Lower lobe of right lung (tissue), 2 donors: ENCODE measurements at regions not wholly inside any gene's neighbourhood (a gene's known extent, or its start where the extent isn't known, plus 50 kb on each side); places are given as distances from the start of the nearest gene placed in this dataset.

Experiments
- ATAC-seq, 2 donors: fragments of 200-7000 bp; cut with Tn5 transposase; one replicate each; pipeline ENCODE4 v1.9.1; 2020 to 2022; ENCODE audit warnings: mild to moderate bottlenecking in 2 of 2, moderate library complexity in 2 of 2
- DNase-seq: peaks from one replicate; pipeline ENCODE4 v3.0.0-alpha.2; 2020
- H3K27ac ChIP-seq: fragments of 200-600 bp; one replicate; pipeline ENCODE4 v1.8.0; 2022
- H3K27me3 ChIP-seq: fragments of 200-600 bp; one replicate; pipeline ENCODE4 v1.8.0; 2022; ENCODE audit warnings: low read depth
- H3K36me3 ChIP-seq: fragments of 200-600 bp; one replicate; pipeline ENCODE4 v1.8.0; 2022; ENCODE audit warnings: mild to moderate bottlenecking
- H3K4me1 ChIP-seq: fragments of 200-600 bp; one replicate; pipeline ENCODE4 v1.8.0; 2022
- H3K4me3 ChIP-seq: fragments of 200-600 bp; one replicate; pipeline ENCODE4 v1.8.0; 2022; ENCODE audit warnings: mild to moderate bottlenecking
- H3K9me3 ChIP-seq: fragments of 200-600 bp; one replicate; pipeline ENCODE4 v1.8.0; 2022
- CTCF ChIP-seq: fragments of 200-600 bp; IDR thresholded peaks from one replicate; pipeline ENCODE4 v1.8.0; 2022; ENCODE audit warnings: antibody characterized with exemption, mild to moderate bottlenecking
- intact Hi-C: fragments of 100-400 bp; cut with DNase I; formaldehyde crosslinking; loops from one replicate; pipeline ENCODE4 v1.11.0; 2022
- donor health status: DM: no; HTN: yes; CAD: no; lungs with severe emphysema.

DNA sequence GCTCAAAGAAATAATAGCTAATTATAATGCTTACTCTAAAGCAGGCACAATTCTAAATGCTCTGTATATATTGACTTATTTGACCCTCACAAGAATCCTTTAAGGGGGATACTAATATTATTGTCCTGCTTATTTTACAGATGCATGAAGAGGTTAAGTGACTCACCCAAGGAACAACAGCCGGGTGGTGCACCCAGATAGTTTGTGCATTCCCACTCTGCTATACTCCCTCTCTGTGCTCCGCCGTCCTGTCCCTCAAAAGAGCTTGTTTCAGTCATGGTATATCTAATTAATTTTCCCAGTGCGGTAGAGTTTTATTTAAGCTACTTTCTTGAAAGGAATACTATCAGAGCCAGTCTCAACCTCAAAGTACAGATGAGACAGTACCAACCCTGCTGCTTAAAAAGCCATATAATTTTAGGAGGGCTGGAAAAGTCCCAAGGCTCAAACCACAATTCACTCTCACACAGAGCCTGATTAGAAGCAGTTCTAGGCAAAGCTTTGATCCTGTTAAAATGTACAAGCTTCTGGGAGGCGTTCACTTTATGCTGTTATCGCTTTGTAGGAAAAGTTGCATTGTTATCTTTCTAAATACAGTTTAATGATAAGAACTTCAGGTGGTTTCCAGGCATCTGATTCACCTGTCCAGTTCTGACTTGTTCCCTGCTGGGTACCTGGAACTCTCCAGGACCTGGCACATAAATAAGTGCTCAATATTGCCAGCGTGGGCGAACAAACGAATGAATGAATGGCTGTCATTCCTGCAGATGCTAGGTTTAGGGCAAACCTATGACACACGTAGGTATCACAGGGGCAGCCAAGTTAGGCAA lies 261.5 kb upstream of the KLF14 start:
- H3K27me3 ChIP-seq, result no peaks in the 10 kb centered on the region
- no peak overlapping the region for H3K4me3 ChIP-seq
- H3K4me1 ChIP-seq, result peaks cover 87% of the 10 kb centered on the region
- no peaks in the 10 kb centered on the region for H3K9me3 ChIP-seq
- TF ChIP-seq CTCF, result no peak
- no peak for DNase-seq
- ATAC-seq, result peak in 1 of 2 donors; percentile 66
- intact Hi-C loops, result no loop called here
- H3K27ac ChIP-seq, result peak overlapping the region; percentile 66
- peaks cover 19% of the 10 kb centered on the region for H3K36me3 ChIP-seq

GRCh38 chr7:130996205-130996832 lies 262.3 kb upstream of the KLF14 start:
- ATAC-seq, result peak in 1 of 2 donors; percentile 29
- no peak for TF ChIP-seq CTCF
- peak overlapping the region; percentile 66 for H3K27ac ChIP-seq
- H3K4me3 ChIP-seq, result no peak overlapping the region
- peaks cover 84% of the 10 kb centered on the region for H3K4me1 ChIP-seq
- no peaks in the 10 kb centered on the region for H3K9me3 ChIP-seq
- no peak for DNase-seq
- H3K36me3 ChIP-seq, result peaks cover 27% of the 10 kb centered on the region
- H3K27me3 ChIP-seq, result no peaks in the 10 kb centered on the region
- intact Hi-C loops, result no loop called here

DNA sequence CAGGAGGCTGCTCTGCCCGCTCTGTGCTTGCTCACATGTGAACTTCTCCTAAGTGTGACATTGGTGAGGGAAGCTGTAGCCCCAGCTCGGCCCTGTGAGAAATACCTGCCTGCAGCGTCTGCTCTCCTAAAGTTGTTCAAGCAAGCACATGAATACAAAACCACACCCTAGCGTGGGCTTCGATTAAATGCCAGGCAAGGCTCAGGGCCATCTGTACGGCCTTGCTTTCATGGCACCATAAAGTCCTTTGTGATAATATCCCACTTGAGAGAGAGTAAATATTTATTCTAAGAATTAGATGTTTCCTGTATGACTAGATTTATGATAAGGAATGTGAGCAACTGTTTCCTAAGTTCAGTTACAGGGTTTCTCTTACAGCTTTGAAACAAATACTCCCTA lies 262.8 kb upstream of the KLF14 start:
- peaks cover 27% of the 10 kb centered on the region for H3K36me3 ChIP-seq
- H3K4me1 ChIP-seq, result peaks cover 80% of the 10 kb centered on the region
- TF ChIP-seq CTCF, result no peak
- intact Hi-C loops, result no loop called here
- ATAC-seq, result peak; percentile 78 to 79
- no peaks in the 10 kb centered on the region for H3K9me3 ChIP-seq
- peak; percentile 56 for DNase-seq
- H3K27me3 ChIP-seq, result no peaks in the 10 kb centered on the region
- H3K27ac ChIP-seq, result peak overlapping the region; percentile 66
- no peak overlapping the region for H3K4me3 ChIP-seq

DNA sequence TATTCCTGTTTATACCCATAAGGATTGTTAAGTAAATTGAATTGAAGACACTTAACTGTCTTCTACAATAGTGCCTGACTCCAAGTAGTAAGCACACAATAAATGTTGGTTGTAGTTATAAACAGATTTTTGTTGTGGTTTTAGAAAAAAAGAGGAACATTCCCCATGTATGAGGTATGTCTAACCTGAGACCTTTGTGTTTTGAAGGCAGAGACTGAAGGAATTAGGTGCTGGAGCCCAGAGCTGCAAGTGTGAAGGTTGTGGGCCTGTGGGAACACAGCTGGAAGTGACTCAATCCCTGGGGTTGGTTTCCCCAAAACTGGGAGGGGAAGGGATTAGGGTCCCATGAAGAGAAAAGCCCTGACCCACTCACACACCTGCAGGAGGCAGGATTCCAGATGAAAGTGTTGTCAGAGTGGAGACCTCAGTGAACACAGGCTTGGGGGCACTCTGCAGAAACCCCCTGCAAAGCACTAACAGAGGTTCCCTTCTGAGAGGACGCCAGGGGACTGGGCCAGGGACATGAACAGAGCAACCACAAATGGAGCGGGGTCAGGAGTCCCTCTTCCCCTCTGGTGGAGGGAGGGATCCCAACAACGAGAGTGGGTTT lies 265.1 kb upstream of the KLF14 start:
- Histone ChIP-seq H3K36me3 (peaks cover 17% of the 10 kb centered on the region), H3K9me3 (peaks cover 9% of the 10 kb centered on the region), H3K4me3 (no peak overlapping the region), H3K4me1 (peaks cover 69% of the 10 kb centered on the region), H3K27me3 (no peaks in the 10 kb centered on the region), H3K27ac (no peak overlapping the region)
- ATAC-seq, result no peak
- no peak for DNase-seq
- intact Hi-C loops, result no loop called here
- no peak for TF ChIP-seq CTCF

GRCh38 chr7:130999926-131000325 lies 265.9 kb upstream of the KLF14 start:
- Histone ChIP-seq H3K27me3 (no peaks in the 10 kb centered on the region), H3K4me1 (peaks cover 67% of the 10 kb centered on the region), H3K27ac (no peak overlapping the region), H3K9me3 (peaks cover 9% of the 10 kb centered on the region), H3K36me3 (peaks cover 17% of the 10 kb centered on the region), H3K4me3 (no peak overlapping the region)
- no peak for DNase-seq
- intact Hi-C loops, result no loop called here
- TF ChIP-seq CTCF, result no peak
- ATAC-seq, result no peak
